AG04450 (cell line): ENCODE measurements at regions not wholly inside any gene's neighbourhood (a gene's known extent, or its start where the extent isn't known, plus 50 kb on each side); places are given as distances from the start of the nearest gene placed in this dataset.

Source experiments
- CTCF ChIA-PET: fragments of 300-600, 350-600 bp; formaldehyde crosslinking; extraction: SDS; loops from one replicate; lab custom pipeline; 2022; ENCODE audit warnings: antibody characterized with exemption, inconsistent platforms; lab: Charles Lee
- POLR2A ChIA-PET: fragments of 350-600 bp; formaldehyde crosslinking; extraction: SDS; loops from one replicate; lab custom pipeline; 2021; ENCODE audit warnings: antibody characterized with exemption, inconsistent platforms; lab: Yijun Ruan, JAX
- DNase-seq: peaks from one replicate; pipeline ENCODE4 v3.0.0-alpha.2; 2011; ENCODE audit warnings: low read depth, low spot score
- H3K27ac ChIP-seq: one replicate; pipeline ENCODE4 v1.5.1; 2012; ENCODE audit warnings: low read depth, low read length, control low read depth
- H3K27me3 ChIP-seq: one replicate; pipeline ENCODE4 v1.6.0; 2012; ENCODE audit warnings: low read length; ENCODE audit not compliant: control insufficient read depth, insufficient read depth
- H3K4me3 ChIP-seq: 2 replicates; pipeline ENCODE4 v1.5.1; 2011; ENCODE audit warnings: mild to moderate bottlenecking, low read depth, low read length, control low read depth
- H3K9me3 ChIP-seq: 2 replicates; pipeline ENCODE4 v1.5.1; 2012; ENCODE audit warnings: low read length; ENCODE audit not compliant: control insufficient read depth, insufficient read depth
- TF ChIP-seq, protein P1 (sequence below): IDR thresholded peaks from 2 replicates; pipeline ENCODE4 v1.5.1; 2011; ENCODE audit warnings: low read depth, low read length, control low read depth, inconsistent platforms

- TF ChIP-seq, protein P1, sequence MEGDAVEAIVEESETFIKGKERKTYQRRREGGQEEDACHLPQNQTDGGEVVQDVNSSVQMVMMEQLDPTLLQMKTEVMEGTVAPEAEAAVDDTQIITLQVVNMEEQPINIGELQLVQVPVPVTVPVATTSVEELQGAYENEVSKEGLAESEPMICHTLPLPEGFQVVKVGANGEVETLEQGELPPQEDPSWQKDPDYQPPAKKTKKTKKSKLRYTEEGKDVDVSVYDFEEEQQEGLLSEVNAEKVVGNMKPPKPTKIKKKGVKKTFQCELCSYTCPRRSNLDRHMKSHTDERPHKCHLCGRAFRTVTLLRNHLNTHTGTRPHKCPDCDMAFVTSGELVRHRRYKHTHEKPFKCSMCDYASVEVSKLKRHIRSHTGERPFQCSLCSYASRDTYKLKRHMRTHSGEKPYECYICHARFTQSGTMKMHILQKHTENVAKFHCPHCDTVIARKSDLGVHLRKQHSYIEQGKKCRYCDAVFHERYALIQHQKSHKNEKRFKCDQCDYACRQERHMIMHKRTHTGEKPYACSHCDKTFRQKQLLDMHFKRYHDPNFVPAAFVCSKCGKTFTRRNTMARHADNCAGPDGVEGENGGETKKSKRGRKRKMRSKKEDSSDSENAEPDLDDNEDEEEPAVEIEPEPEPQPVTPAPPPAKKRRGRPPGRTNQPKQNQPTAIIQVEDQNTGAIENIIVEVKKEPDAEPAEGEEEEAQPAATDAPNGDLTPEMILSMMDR = no peak
Observed at GRCh38 chr1:219527994-219528393, 84.9 kb downstream of the ZC3H11B start.

GRCh38 chr1:219526074-219526473, 86.8 kb downstream of the ZC3H11B start:
- TF ChIP-seq, protein P1 = no peak
- ChIA-PET CTCF (no interaction called here), POLR2A (no interaction called here)
- H3K27me3 ChIP-seq = no peaks in the 10 kb centered on the region
- H3K27ac ChIP-seq = no peak overlapping the region
- H3K9me3 ChIP-seq = no peaks in the 10 kb centered on the region
- no peak for DNase-seq
- H3K4me3 ChIP-seq = no peak overlapping the region

More at GRCh38 chr1:219527994-219528393, 84.9 kb downstream of the ZC3H11B start:
- Histone ChIP-seq H3K27me3 (no peaks in the 10 kb centered on the region), H3K4me3 (no peak overlapping the region), H3K9me3 (no peaks in the 10 kb centered on the region), H3K27ac (no peak overlapping the region)
- DNase-seq = no peak
- ChIA-PET CTCF (no interaction called here), POLR2A (no interaction called here)

DNA sequence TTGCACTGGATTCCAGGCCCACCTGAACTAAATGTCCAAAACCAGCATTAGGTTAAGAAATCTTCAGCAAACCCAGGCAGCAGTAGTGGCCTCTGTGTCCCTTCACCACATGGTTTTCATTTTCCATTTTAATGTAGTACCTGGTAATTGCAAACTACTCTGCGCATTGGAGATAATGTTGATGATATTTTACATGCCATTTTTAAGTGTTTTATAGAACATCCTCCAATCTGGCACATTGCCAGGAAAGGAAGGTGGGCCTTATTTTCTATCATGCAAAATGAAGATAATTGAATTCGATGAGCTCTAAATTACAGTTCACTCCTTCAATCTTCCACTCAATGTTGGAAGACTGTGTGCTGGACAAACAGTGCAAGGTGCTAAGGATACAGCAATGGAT, 89.5 kb downstream of the ZC3H11B start:
- DNase-seq = no peak
- TF ChIP-seq, protein P1 = no peak
- ChIA-PET CTCF (no interaction called here), POLR2A (no interaction called here)
- Histone ChIP-seq H3K27ac (no peak overlapping the region), H3K9me3 (no peaks in the 10 kb centered on the region), H3K4me3 (no peak overlapping the region), H3K27me3 (no peaks in the 10 kb centered on the region)

DNA sequence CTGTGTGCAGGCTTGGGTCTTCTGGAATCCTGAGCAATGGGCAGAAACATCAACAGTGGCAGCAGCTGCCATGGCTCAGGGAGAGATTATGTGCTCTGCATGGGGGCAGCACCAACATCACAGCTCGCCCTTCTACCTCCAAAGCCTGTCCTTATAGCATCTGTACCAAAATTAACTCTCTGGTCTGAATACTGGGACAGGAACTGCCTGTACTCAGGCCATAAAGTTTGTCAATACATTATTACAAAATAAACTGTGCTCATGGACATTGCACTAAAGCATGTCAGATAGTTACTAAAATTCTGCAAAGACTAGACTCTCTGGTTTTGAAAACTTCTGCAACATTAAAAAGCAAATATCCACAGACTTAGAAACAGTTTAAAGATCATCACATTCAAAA, 91.6 kb downstream of the ZC3H11B start:
- POLR2A ChIA-PET = no interaction called here
- CTCF ChIA-PET = no interaction called here

DNA sequence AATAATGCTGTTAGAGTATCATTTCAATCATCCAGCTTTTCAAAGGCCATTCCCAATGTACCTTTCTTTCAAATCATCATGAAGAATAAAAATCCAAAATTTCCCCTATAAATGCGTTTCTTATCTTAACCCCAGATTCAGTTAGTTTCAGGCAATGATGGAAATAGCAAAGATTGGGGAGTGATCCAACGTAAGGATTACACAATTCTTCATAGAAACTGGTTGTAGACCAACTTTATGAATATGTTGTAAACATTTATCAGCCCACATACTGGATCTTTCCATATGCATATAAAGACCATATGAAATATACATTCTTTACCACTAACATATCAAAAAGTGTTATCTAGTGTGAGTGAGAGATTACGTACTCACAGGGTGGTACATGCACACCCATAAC, 92.7 kb downstream of the ZC3H11B start:
- ChIA-PET CTCF (interaction anchor here (1.1 kb wide), 1 partner anchor 14 kb away, joined by 3 read pairs; no protein-coding TSS in a partner anchor), POLR2A (no interaction called here)
- DNase-seq = no peak
- Histone ChIP-seq H3K27ac (no peak overlapping the region), H3K4me3 (no peak overlapping the region), H3K27me3 (no peaks in the 10 kb centered on the region), H3K9me3 (no peaks in the 10 kb centered on the region)
- TF ChIP-seq, protein P1 = no peak

More for the DNA sequence above, 91.6 kb downstream of the ZC3H11B start:
- Histone ChIP-seq H3K4me3 (no peak overlapping the region), H3K9me3 (no peaks in the 10 kb centered on the region), H3K27ac (no peak overlapping the region), H3K27me3 (no peaks in the 10 kb centered on the region)
- no peak for DNase-seq
- TF ChIP-seq, protein P1 = no peak
